Sigmoid colon (tissue), 6 donors: ENCODE measurements at regions not wholly inside any gene's neighbourhood (a gene's known extent, or its start where the extent isn't known, plus 50 kb on each side); places are given as distances from the start of the nearest gene placed in this dataset.

Source experiments
- DNase-seq: peaks from one replicate; pipeline ENCODE4 v3.0.0-alpha.2; 2019
- H3K27ac ChIP-seq, 4 donors: fragments of 200-600 bp; sonication (generic); one replicate each; pipeline ENCODE4 v1.5.1; 2016 to 2019; ENCODE audit warnings: mild to moderate bottlenecking in 1 of 4
- H3K27me3 ChIP-seq, 3 donors: fragments of 200-600 bp; sonication (generic); one replicate each; pipeline ENCODE4 v1.5.1; 2019; ENCODE audit warnings: mild to moderate bottlenecking in 1 of 3
- H3K36me3 ChIP-seq, 4 donors: fragments of 200-600 bp; sonication (generic); one replicate each; pipeline ENCODE4 v1.5.1; 2016 to 2019
- H3K4me1 ChIP-seq, 4 donors: fragments of 200-600 bp; sonication (generic); one replicate each; pipeline ENCODE4 v1.5.1; 2017 to 2019
- H3K4me3 ChIP-seq, 4 donors: fragments of 200-600 bp; sonication (generic); one replicate each; pipeline ENCODE4 v1.5.1; 2017 to 2019; ENCODE audit warnings: mild to moderate bottlenecking in 2 of 4, moderate library complexity in 1 of 4
- H3K9me3 ChIP-seq, 4 donors: fragments of 200-600 bp in 3 of 4; sonication (generic) in 3 of 4; one replicate each; pipeline versions ENCODE4 v1.5.1 to v1.6.1; 2013 to 2019
- EP300 ChIP-seq, 4 donors: sonication (generic); formaldehyde crosslinking; IDR thresholded peaks; one replicate each; pipeline ENCODE4 v1.6.1; 2017; ENCODE audit warnings: antibody characterized with exemption in 4 of 4
- POLR2A ChIP-seq, 2 donors: fragments of 450-650 bp; IDR thresholded peaks; one replicate each; pipeline ENCODE4 v1.6.1; 2016; ENCODE audit warnings: antibody characterized with exemption in 2 of 2, mild to moderate bottlenecking in 2 of 2, moderate library complexity in 2 of 2
- POLR2AphosphoS5 ChIP-seq, 4 donors: sonication (generic); formaldehyde crosslinking; IDR thresholded peaks; one replicate each; pipeline ENCODE4 v1.6.1; 2017; ENCODE audit warnings: antibody characterized with exemption in 4 of 4
- WGBS, 2 donors: extraction: QIAGEN DNeasy Blood & Tissue Kit; methylation state at CpG; one replicate each; pipeline ENCODE4 v1.1.7; 2013; 5-methylcytosine and 5-hydroxymethylcytosine counted together
- intact Hi-C: fragments of 100-400 bp; cut with DNase I; formaldehyde crosslinking; loops from one replicate; pipeline ENCODE4 v1.15.1; 2023
- TF ChIP-seq, protein P1 (sequence below), 4 experiments: fragments of 450-650 bp in 3 of 4; fragments of 200-600 bp in 1 of 4; IDR thresholded peaks; one replicate each; pipeline ENCODE4 v1.5.1; 2016 to 2019; ENCODE audit warnings: antibody characterized with exemption in 4 of 4, mild to moderate bottlenecking in 3 of 4, moderate library complexity in 2 of 4
- donor health status: healthy with polysubstance abuse.
- donor health status: healthy.

DNA sequence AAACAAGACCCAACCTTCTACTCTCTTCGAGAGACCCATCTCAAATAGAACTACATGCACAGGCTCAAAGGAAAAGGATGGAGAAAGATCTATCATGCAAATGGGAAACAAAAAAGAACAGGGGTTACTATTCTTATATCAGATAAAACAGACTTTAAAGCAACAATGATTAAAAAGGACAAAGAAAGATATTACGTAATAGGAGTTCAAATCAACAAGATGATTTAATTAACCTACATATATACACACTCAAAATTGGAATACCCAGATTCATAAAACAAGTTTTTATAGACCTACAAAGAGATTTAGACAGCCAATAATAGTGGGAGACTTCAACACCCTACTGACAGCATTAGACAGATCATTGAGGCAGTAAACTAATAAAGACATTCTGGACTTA lies 536.6 kb upstream of the RAG2 start:
- Histone ChIP-seq H3K36me3 (no peaks in the 10 kb centered on the region), H3K27me3 (no peaks in the 10 kb centered on the region), H3K4me3 (no peak overlapping the region), H3K4me1 (no peaks in the 10 kb centered on the region), H3K27ac (no peak overlapping the region), H3K9me3 (no peaks in the 10 kb centered on the region)
- no peak for DNase-seq
- 65 to 69% methylated on average over 2 of the region's 2 CpGs for WGBS, 2 donors
- intact Hi-C loops, result no loop called here
- TF ChIP-seq EP300 (IDR thresholded peaks at IDR 0.05) (no peak), POLR2AphosphoS5 (IDR thresholded peaks at IDR 0.05) (no peak), POLR2A (IDR thresholded peaks at IDR 0.05) (no peak)
- TF ChIP-seq, protein P1, sequence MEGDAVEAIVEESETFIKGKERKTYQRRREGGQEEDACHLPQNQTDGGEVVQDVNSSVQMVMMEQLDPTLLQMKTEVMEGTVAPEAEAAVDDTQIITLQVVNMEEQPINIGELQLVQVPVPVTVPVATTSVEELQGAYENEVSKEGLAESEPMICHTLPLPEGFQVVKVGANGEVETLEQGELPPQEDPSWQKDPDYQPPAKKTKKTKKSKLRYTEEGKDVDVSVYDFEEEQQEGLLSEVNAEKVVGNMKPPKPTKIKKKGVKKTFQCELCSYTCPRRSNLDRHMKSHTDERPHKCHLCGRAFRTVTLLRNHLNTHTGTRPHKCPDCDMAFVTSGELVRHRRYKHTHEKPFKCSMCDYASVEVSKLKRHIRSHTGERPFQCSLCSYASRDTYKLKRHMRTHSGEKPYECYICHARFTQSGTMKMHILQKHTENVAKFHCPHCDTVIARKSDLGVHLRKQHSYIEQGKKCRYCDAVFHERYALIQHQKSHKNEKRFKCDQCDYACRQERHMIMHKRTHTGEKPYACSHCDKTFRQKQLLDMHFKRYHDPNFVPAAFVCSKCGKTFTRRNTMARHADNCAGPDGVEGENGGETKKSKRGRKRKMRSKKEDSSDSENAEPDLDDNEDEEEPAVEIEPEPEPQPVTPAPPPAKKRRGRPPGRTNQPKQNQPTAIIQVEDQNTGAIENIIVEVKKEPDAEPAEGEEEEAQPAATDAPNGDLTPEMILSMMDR (IDR thresholded peaks at IDR 0.05), result no peak

DNA sequence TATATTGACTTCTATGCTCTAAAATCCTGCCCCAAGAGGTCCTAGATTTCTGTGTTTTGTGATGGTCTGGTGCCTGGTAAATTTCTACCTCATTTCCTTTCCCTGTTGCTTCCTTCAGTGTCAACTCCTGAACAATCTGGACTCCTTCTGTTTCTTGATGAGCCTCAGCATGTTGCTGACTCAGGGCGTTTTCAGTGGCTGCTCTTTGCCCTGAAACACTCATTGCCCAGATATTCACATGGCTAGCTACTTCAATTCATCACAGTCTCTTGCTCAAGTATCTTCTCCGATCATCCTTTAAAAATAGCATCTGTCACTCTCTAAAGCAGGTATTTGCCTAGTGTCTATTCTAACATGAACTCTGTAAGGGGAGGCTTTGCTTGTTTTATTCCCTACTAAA lies 526.3 kb upstream of the RAG2 start:
- Histone ChIP-seq H3K27ac (no peak overlapping the region), H3K4me1 (no peaks in the 10 kb centered on the region), H3K27me3 (no peaks in the 10 kb centered on the region), H3K36me3 (no peaks in the 10 kb centered on the region), H3K9me3 (no peaks in the 10 kb centered on the region), H3K4me3 (no peak overlapping the region)
- DNase-seq, result no peak
- no peak for TF ChIP-seq POLR2AphosphoS5 (IDR thresholded peaks at IDR 0.05)
- TF ChIP-seq, protein P1 (IDR thresholded peaks at IDR 0.05), result no peak
- no peak for TF ChIP-seq POLR2A (IDR thresholded peaks at IDR 0.05)
- no peak for TF ChIP-seq EP300 (IDR thresholded peaks at IDR 0.05)
- WGBS, 2 donors, result 43 to 63% methylated on average over 2 of the region's 2 CpGs
- intact Hi-C loops, result no loop called here

DNA sequence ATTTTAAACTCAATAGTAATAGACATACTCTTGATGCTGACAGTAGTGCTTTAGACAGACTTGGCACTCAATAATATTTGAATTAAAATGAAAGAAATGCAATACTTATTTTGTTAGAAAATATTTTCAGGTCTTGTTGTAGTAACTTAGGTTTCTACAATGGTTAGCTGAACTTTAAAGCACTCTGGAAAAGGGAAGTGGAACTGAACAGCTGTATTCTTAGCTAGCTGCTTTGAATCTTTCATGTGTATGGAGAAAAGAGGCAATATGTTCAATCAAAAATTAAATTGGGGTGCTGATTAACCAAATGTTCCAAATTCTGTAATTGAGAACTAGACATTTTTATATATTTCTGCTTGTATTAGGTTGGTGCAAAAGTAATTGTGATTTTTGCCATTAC lies 517.9 kb upstream of the RAG2 start:
- Histone ChIP-seq H3K9me3 (no peaks in the 10 kb centered on the region), H3K27ac (no peak overlapping the region), H3K4me1 (no peaks in the 10 kb centered on the region), H3K36me3 (no peaks in the 10 kb centered on the region), H3K27me3 (no peaks in the 10 kb centered on the region), H3K4me3 (no peak overlapping the region)
- intact Hi-C loops, result no loop called here
- TF ChIP-seq, protein P1 (IDR thresholded peaks at IDR 0.05), result no peak
- TF ChIP-seq EP300 (IDR thresholded peaks at IDR 0.05) (no peak), POLR2A (IDR thresholded peaks at IDR 0.05) (no peak), POLR2AphosphoS5 (IDR thresholded peaks at IDR 0.05) (no peak)
- no peak for DNase-seq

DNA sequence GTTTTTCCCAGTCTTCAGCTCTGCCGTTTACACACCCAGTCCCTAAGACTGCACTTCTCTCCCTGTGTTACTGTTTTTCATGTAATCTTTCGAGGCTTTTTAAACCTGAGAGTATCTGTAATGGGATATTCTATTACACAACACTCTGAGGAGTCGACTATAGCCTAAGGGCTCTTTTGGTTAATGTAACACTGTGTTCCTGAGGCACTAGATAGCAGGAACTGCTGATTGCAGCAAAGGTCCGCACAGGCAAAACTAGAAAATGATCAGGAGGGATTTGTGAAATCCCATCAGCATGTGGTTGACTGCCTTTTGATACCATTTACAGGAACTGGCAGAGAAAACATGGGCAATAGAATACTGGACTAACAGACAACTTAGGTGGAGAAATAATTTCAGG lies 512.3 kb upstream of the RAG2 start:
- H3K4me1 ChIP-seq, result no peaks in the 10 kb centered on the region
- H3K27ac ChIP-seq, result no peak overlapping the region
- H3K27me3 ChIP-seq, result no peaks in the 10 kb centered on the region
- WGBS, 2 donors, result 68 to 78% methylated on average over 4 of the region's 4 CpGs
- H3K36me3 ChIP-seq, result no peaks in the 10 kb centered on the region
- no peak overlapping the region for H3K4me3 ChIP-seq
- TF ChIP-seq POLR2A (IDR thresholded peaks at IDR 0.05), result no peak
- no peak for TF ChIP-seq POLR2AphosphoS5 (IDR thresholded peaks at IDR 0.05)
- TF ChIP-seq, protein P1 (IDR thresholded peaks at IDR 0.05), result no peak
- TF ChIP-seq EP300 (IDR thresholded peaks at IDR 0.05), result no peak
- DNase-seq, result no peak
- intact Hi-C loops, result no loop called here
- H3K9me3 ChIP-seq, result no peaks in the 10 kb centered on the region

DNA sequence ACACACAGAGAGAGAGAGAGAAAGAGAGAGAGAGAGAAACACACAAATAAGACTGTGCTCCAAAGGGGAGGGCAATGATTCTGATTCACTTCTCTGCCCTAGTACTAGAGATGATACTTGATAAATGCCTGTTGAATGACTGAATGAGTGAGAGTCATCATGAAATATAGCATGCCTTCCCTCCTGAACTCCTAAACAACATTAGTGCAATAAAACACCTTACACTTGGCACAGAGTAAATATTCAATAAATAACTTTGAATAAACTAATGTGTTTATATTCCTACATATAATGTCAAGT lies 511.2 kb upstream of the RAG2 start:
- H3K4me3 ChIP-seq, result no peak overlapping the region
- TF ChIP-seq, protein P1 (IDR thresholded peaks at IDR 0.05), result no peak
- TF ChIP-seq EP300 (IDR thresholded peaks at IDR 0.05) (no peak), POLR2A (IDR thresholded peaks at IDR 0.05) (no peak), POLR2AphosphoS5 (IDR thresholded peaks at IDR 0.05) (no peak)
- H3K4me1 ChIP-seq, result no peaks in the 10 kb centered on the region
- no peaks in the 10 kb centered on the region for H3K36me3 ChIP-seq
- H3K9me3 ChIP-seq, result no peaks in the 10 kb centered on the region
- H3K27me3 ChIP-seq, result no peaks in the 10 kb centered on the region
- no peak for DNase-seq
- intact Hi-C loops, result no loop called here
- no peak overlapping the region for H3K27ac ChIP-seq
